Gastrocnemius medialis (tissue), 4 donors: ENCODE measurements at regions not wholly inside any gene's neighbourhood (a gene's known extent, or its start where the extent isn't known, plus 50 kb on each side); places are given as distances from the start of the nearest gene placed in this dataset.
"Not testable (repeated sequence)": the region's sequence is repeated elsewhere in the genome, so short reads cannot be mapped to it uniquely, and the experiment has no call there.

ENCODE experiments used
- ATAC-seq, 2 donors: fragments of 150-250 bp; one replicate each; pipeline ENCODE4 v1.9.1; 2016
- DNase-seq, 2 donors: peaks; one replicate each; pipeline ENCODE4 v3.0.0-alpha.2; 2019
- H3K27ac ChIP-seq, 4 donors: fragments of 200-600 bp; sonication (generic); 1 replicate in 1 of 4; 2 replicates in 3 of 4; pipeline ENCODE4 v1.5.1; 2016 to 2018; ENCODE audit warnings: mild to moderate bottlenecking in 2 of 4, moderate library complexity in 1 of 4
- H3K27me3 ChIP-seq, 3 donors: fragments of 200-600 bp; sonication (generic) in 2 of 3; 1 replicate in 1 of 3; 2 replicates in 2 of 3; pipeline versions ENCODE4 v1.5.1 to v1.6.0; 2016 to 2019; ENCODE audit warnings: mild to moderate bottlenecking in 1 of 3, moderate library complexity in 1 of 3
- H3K36me3 ChIP-seq, 2 donors: fragments of 200-600 bp; sonication (generic) in 1 of 2; one replicate each; pipeline ENCODE4 v1.5.1; 2017 to 2018
- H3K4me1 ChIP-seq, 2 donors: fragments of 200-600 bp; sonication (generic) in 1 of 2; one replicate each; pipeline ENCODE4 v1.5.1; 2016 to 2017; ENCODE audit warnings: mild to moderate bottlenecking in 2 of 2
- H3K4me3 ChIP-seq, 4 donors: fragments of 200-600 bp; sonication (generic) in 3 of 4; 1 replicate in 1 of 4; 2 replicates in 3 of 4; pipeline ENCODE4 v1.5.1; 2016 to 2019; ENCODE audit warnings: mild to moderate bottlenecking in 2 of 4
- H3K9me3 ChIP-seq, 3 donors: fragments of 200-600 bp; sonication (generic) in 2 of 3; 1 replicate in 1 of 3; 2 replicates in 2 of 3; pipeline ENCODE4 v1.5.1; 2016 to 2019
- CTCF ChIP-seq, 5 experiments: fragments of 450-650 bp in 3 of 5; fragments of 200-600 bp in 2 of 5; sonication (generic) in 2 of 5; IDR thresholded peaks in 4 of 5; conservative IDR thresholded peaks in 1 of 5; 1 replicate in 4 of 5; 2 replicates in 1 of 5; pipeline ENCODE4 v1.5.1; 2016 to 2019; ENCODE audit warnings: antibody characterized with exemption in 5 of 5, mild to moderate bottlenecking in 3 of 5, moderate library complexity in 3 of 5
- POLR2A ChIP-seq, 2 donors: fragments of 450-650 bp; IDR thresholded peaks; one replicate each; pipeline ENCODE4 v1.6.1; 2017; ENCODE audit warnings: antibody characterized with exemption in 2 of 2, mild to moderate bottlenecking in 2 of 2, moderate library complexity in 2 of 2
- in situ Hi-C, 4 donors: fragments of 200-750 bp; cut with MboI; loops; one replicate each; pipeline versions ENCODE4 v1.15.0 to v1.8.0; 2017; ENCODE audit warnings: low sequenced_read_pairs in 4 of 4
- intact Hi-C: fragments of 100-400 bp; cut with DNase I; formaldehyde crosslinking; loops from one replicate; pipeline ENCODE4 v1.15.1; 2023; ENCODE audit warnings: low total_unique reads

GRCh38 chr10:25104441-25104840 is 70.4 kb upstream of the GPR158 start:
- no peaks in the 10 kb centered on the region for H3K36me3 ChIP-seq
- no peak overlapping the region for H3K27ac ChIP-seq
- no peak overlapping the region for H3K4me3 ChIP-seq
- intact Hi-C loops (no loop called here), in situ Hi-C loops (loop anchor here in 3 of 4 donors (25.0 kb wide), 2 partner anchors 583 to 608 kb away; no protein-coding TSS in a partner anchor)
- H3K9me3 ChIP-seq = no peaks in the 10 kb centered on the region
- no peak for ATAC-seq
- TF ChIP-seq CTCF (IDR thresholded peaks at IDR 0.05 in 4 of 5, conservative IDR thresholded peaks at IDR 0.05 in 1 of 5) (no peak), POLR2A (IDR thresholded peaks at IDR 0.05) (no peak)
- no peaks in the 10 kb centered on the region for H3K27me3 ChIP-seq
- no peak for DNase-seq
- H3K4me1 ChIP-seq = no peaks in the 10 kb centered on the region

GRCh38 chr10:25105262-25105661 is 69.5 kb upstream of the GPR158 start:
- ATAC-seq = no peak
- intact Hi-C loops (no loop called here), in situ Hi-C loops (loop anchor here in 3 of 4 donors (25.0 kb wide), 2 partner anchors 582 to 607 kb away; no protein-coding TSS in a partner anchor)

GRCh38 chr10:25105743-25106260 is 69.0 kb upstream of the GPR158 start:
- Histone ChIP-seq H3K9me3 (no peaks in the 10 kb centered on the region), H3K4me3 (no peak overlapping the region), H3K36me3 (no peaks in the 10 kb centered on the region), H3K4me1 (no peaks in the 10 kb centered on the region), H3K27ac (no peak overlapping the region), H3K27me3 (no peaks in the 10 kb centered on the region)
- no peak for ATAC-seq
- DNase-seq = no peak
- no peak for TF ChIP-seq POLR2A (IDR thresholded peaks at IDR 0.05)
- no peak for TF ChIP-seq CTCF (IDR thresholded peaks at IDR 0.05 in 4 of 5, conservative IDR thresholded peaks at IDR 0.05 in 1 of 5)
- intact Hi-C loops (no loop called here), in situ Hi-C loops (loop anchor here in 3 of 4 donors (25.0 kb wide), 2 partner anchors 581 to 606 kb away; no protein-coding TSS in a partner anchor)

More at GRCh38 chr10:25105262-25105661, 69.5 kb upstream of the GPR158 start:
- Histone ChIP-seq H3K4me1 (no peaks in the 10 kb centered on the region), H3K4me3 (no peak overlapping the region), H3K27ac (no peak overlapping the region), H3K9me3 (no peaks in the 10 kb centered on the region), H3K36me3 (no peaks in the 10 kb centered on the region), H3K27me3 (no peaks in the 10 kb centered on the region)
- no peak for DNase-seq
- TF ChIP-seq POLR2A (IDR thresholded peaks at IDR 0.05) (no peak), CTCF (IDR thresholded peaks at IDR 0.05 in 4 of 5, conservative IDR thresholded peaks at IDR 0.05 in 1 of 5) (no peak)

GRCh38 chr10:25107756-25108155 is 67.0 kb upstream of the GPR158 start:
- no peaks in the 10 kb centered on the region for H3K4me1 ChIP-seq
- ATAC-seq (no peak), DNase-seq (no peak)
- intact Hi-C loops = no loop called here
- no peaks in the 10 kb centered on the region for H3K9me3 ChIP-seq
- in situ Hi-C loops = loop anchor here in 3 of 4 donors (25.0 kb wide), 2 partner anchors 580 to 605 kb away; no protein-coding TSS in a partner anchor
- no peak overlapping the region for H3K4me3 ChIP-seq
- TF ChIP-seq POLR2A (IDR thresholded peaks at IDR 0.05) (no peak), CTCF (IDR thresholded peaks at IDR 0.05 in 4 of 5, conservative IDR thresholded peaks at IDR 0.05 in 1 of 5) (no peak)
- H3K27me3 ChIP-seq = no peaks in the 10 kb centered on the region
- no peaks in the 10 kb centered on the region for H3K36me3 ChIP-seq
- no peak overlapping the region for H3K27ac ChIP-seq

GRCh38 chr10:25109896-25110295 is 64.9 kb upstream of the GPR158 start:
- intact Hi-C loops = loop anchor here (10.0 kb wide), 1 partner anchor 605 kb away; no protein-coding TSS in a partner anchor
- ATAC-seq, H3K36me3 ChIP-seq, DNase-seq, H3K27ac ChIP-seq, H3K4me1 ChIP-seq, H3K4me3 ChIP-seq, H3K9me3 ChIP-seq, H3K27me3 ChIP-seq: not testable (repeated sequence)
- in situ Hi-C loops = loop anchor here in 3 of 4 donors (25.0 kb wide), 2 partner anchors 577 to 602 kb away; no protein-coding TSS in a partner anchor
